PC-9 (cell line): ENCODE measurements at regions not wholly inside any gene's neighbourhood (a gene's known extent, or its start where the extent isn't known, plus 50 kb on each side); places are given as distances from the start of the nearest gene placed in this dataset.

Experiments
- BruUV-seq: library from RNA; stranded (reverse); fragments of 400-500 nt; replicated peaks from 2 replicates; lab custom pipeline; 2021; lab: Mats Ljungman, UMichigan
- CTCF ChIA-PET: fragments of 300-600 bp; sonication (Branson Sonifier 250); formaldehyde crosslinking; loops from one replicate; lab custom pipeline; 2022; ENCODE audit warnings: antibody characterized with exemption; lab: Charles Lee
- POLR2A ChIA-PET: fragments of 300-600 bp; sonication (Branson Sonifier 250); formaldehyde crosslinking; loops from one replicate; lab custom pipeline; 2022; ENCODE audit warnings: antibody characterized with exemption; ENCODE audit not compliant: unreplicated experiment; lab: Charles Lee
- DNase-seq, 2 experiments: peaks; one replicate each; pipeline versions ENCODE4 v3.0.0 to v3.0.0-alpha.2; 2015 to 2022; ENCODE audit warnings: mixed read lengths in 1 of 2
- H2AFZ ChIP-seq: fragments of 200-600 bp; sonication (generic); 2 replicates; pipeline ENCODE4 v1.8.1; 2017; ENCODE audit warnings: antibody characterized with exemption
- H3F3A ChIP-seq: fragments of 200-600 bp; sonication (generic); 2 replicates; pipeline ENCODE4 v1.8.1; 2017; ENCODE audit warnings: antibody characterized with exemption, mild to moderate bottlenecking, low read depth; ENCODE audit not compliant: insufficient read depth
- H3K27ac ChIP-seq: fragments of 200-600 bp; sonication (generic); 2 replicates; pipeline ENCODE4 v1.6.1; 2016; ENCODE audit warnings: mixed run types
- H3K27me3 ChIP-seq: fragments of 200-600 bp; sonication (generic); 2 replicates; pipeline ENCODE4 v1.6.1; 2016; ENCODE audit warnings: low read depth, mixed run types; ENCODE audit not compliant: insufficient read depth
- H3K36me3 ChIP-seq: fragments of 200-600 bp; sonication (generic); 2 replicates; pipeline ENCODE4 v1.6.1; 2016; ENCODE audit warnings: low read depth, mixed run types
- H3K4me1 ChIP-seq: fragments of 200-600 bp; sonication (generic); replicated peaks from 2 replicates; pipeline ENCODE4 v1.6.1; 2016; ENCODE audit warnings: mixed run types; ENCODE audit not compliant: insufficient read depth
- H3K4me2 ChIP-seq: fragments of 200-600 bp; sonication (generic); 2 replicates; pipeline ENCODE4 v1.6.1; 2017; ENCODE audit warnings: mixed run types
- H3K4me3 ChIP-seq: fragments of 200-600 bp; sonication (generic); 2 replicates; pipeline ENCODE4 v1.6.1; 2016; ENCODE audit warnings: mixed run types
- H3K79me2 ChIP-seq: fragments of 200-600 bp; sonication (generic); 2 replicates; pipeline ENCODE4 v1.6.1; 2017; ENCODE audit warnings: low read depth, mixed run types
- H3K9me2 ChIP-seq: fragments of 200-600 bp; sonication (generic); 2 replicates; pipeline ENCODE4 v1.8.1; 2017; ENCODE audit warnings: mild to moderate bottlenecking; ENCODE audit not compliant: insufficient read depth
- H3K9me3 ChIP-seq: fragments of 200-600 bp; sonication (generic); 2 replicates; pipeline ENCODE4 v1.8.1; 2016; ENCODE audit warnings: low read depth; ENCODE audit not compliant: insufficient read depth
- H4K20me1 ChIP-seq: fragments of 200-600 bp; sonication (generic); 2 replicates; pipeline ENCODE4 v1.8.1; 2017; ENCODE audit not compliant: insufficient read depth
- EZH2 ChIP-seq: fragments of 200-600 bp; sonication (generic); IDR thresholded peaks from 2 replicates; pipeline ENCODE4 v1.8.0; 2017; ENCODE audit warnings: antibody characterized with exemption, low read depth
- intact Hi-C: fragments of 100-400 bp; cut with micrococcal nuclease; formaldehyde crosslinking; loops from one replicate; pipeline ENCODE4 v1.10.0; 2022; ENCODE audit not compliant: unreplicated experiment
- TF ChIP-seq, protein P1 (sequence below): fragments of 200-600 bp; sonication (generic); conservative IDR thresholded peaks from 2 replicates; pipeline ENCODE4 v1.6.1; 2017; ENCODE audit warnings: mixed run types, antibody characterized with exemption, mild to moderate bottlenecking, moderate library complexity

- CTCF ChIA-PET: no interaction called here
- TF ChIP-seq, protein P1, sequence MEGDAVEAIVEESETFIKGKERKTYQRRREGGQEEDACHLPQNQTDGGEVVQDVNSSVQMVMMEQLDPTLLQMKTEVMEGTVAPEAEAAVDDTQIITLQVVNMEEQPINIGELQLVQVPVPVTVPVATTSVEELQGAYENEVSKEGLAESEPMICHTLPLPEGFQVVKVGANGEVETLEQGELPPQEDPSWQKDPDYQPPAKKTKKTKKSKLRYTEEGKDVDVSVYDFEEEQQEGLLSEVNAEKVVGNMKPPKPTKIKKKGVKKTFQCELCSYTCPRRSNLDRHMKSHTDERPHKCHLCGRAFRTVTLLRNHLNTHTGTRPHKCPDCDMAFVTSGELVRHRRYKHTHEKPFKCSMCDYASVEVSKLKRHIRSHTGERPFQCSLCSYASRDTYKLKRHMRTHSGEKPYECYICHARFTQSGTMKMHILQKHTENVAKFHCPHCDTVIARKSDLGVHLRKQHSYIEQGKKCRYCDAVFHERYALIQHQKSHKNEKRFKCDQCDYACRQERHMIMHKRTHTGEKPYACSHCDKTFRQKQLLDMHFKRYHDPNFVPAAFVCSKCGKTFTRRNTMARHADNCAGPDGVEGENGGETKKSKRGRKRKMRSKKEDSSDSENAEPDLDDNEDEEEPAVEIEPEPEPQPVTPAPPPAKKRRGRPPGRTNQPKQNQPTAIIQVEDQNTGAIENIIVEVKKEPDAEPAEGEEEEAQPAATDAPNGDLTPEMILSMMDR: no peak
- no peak for TF ChIP-seq EZH2
- no peaks in the 10 kb centered on the region for H4K20me1 ChIP-seq
- no peaks in the 10 kb centered on the region for H3K79me2 ChIP-seq
- no peaks in the 10 kb centered on the region for H3K36me3 ChIP-seq
- DNase-seq: no peak
- no peak overlapping the region for H2AFZ ChIP-seq
- intact Hi-C loops: loop anchor here (5.0 kb wide), 1 partner anchor 290 kb away; no protein-coding TSS in a partner anchor
- no TSS peak for BruUV-seq
- H3K4me1 ChIP-seq: no peaks in the 10 kb centered on the region
- H3F3A ChIP-seq: no peaks in the 10 kb centered on the region
- no peaks in the 10 kb centered on the region for H3K9me3 ChIP-seq
- H3K4me2 ChIP-seq: no peak overlapping the region
- H3K9me2 ChIP-seq: no peaks in the 10 kb centered on the region
- no peak overlapping the region for H3K4me3 ChIP-seq
- H3K27me3 ChIP-seq: no peaks in the 10 kb centered on the region
- POLR2A ChIA-PET: no interaction called here
- H3K27ac ChIP-seq: no peak overlapping the region
Observed at GRCh38 chr7:92987095-92987494, 130.7 kb downstream of the SAMD9 start.

GRCh38 chr7:92982928-92983327 is 134.9 kb downstream of the SAMD9 start:
- no peak for DNase-seq
- H3K27me3 ChIP-seq: no peaks in the 10 kb centered on the region
- no peak overlapping the region for H3K4me3 ChIP-seq
- TF ChIP-seq, protein P1: no peak
- no peak for TF ChIP-seq EZH2
- no peaks in the 10 kb centered on the region for H3K4me1 ChIP-seq
- intact Hi-C loops: no loop called here
- peaks cover 8% of the 10 kb centered on the region for H3K9me3 ChIP-seq
- no TSS peak for BruUV-seq
- no peak overlapping the region for H3K27ac ChIP-seq
- no peaks in the 10 kb centered on the region for H3F3A ChIP-seq
- no peaks in the 10 kb centered on the region for H3K79me2 ChIP-seq
- no peak overlapping the region for H3K4me2 ChIP-seq
- no peak overlapping the region for H2AFZ ChIP-seq
- H3K36me3 ChIP-seq: no peaks in the 10 kb centered on the region
- ChIA-PET CTCF (no interaction called here), POLR2A (no interaction called here)
- H4K20me1 ChIP-seq: no peaks in the 10 kb centered on the region
- H3K9me2 ChIP-seq: no peaks in the 10 kb centered on the region; the same call in 1 of the 2 replicates

- no peaks in the 10 kb centered on the region for H3F3A ChIP-seq
- no peaks in the 10 kb centered on the region; the same call in 1 of the 2 replicates for H3K9me2 ChIP-seq
- intact Hi-C loops: no loop called here
- no peaks in the 10 kb centered on the region for H4K20me1 ChIP-seq
- no peak for DNase-seq
- no TSS peak for BruUV-seq
- no peaks in the 10 kb centered on the region for H3K79me2 ChIP-seq
- no peak overlapping the region for H2AFZ ChIP-seq
- peaks cover 12% of the 10 kb centered on the region for H3K9me3 ChIP-seq
- no peaks in the 10 kb centered on the region for H3K36me3 ChIP-seq
- ChIA-PET POLR2A (no interaction called here), CTCF (no interaction called here)
- no peak overlapping the region for H3K27ac ChIP-seq
- H3K27me3 ChIP-seq: no peaks in the 10 kb centered on the region
- H3K4me3 ChIP-seq: no peak overlapping the region
- no peaks in the 10 kb centered on the region for H3K4me1 ChIP-seq
- no peak for TF ChIP-seq EZH2
- TF ChIP-seq, protein P1: no peak
- H3K4me2 ChIP-seq: no peak overlapping the region
Observed at GRCh38 chr7:92976931-92977330, 140.6 kb upstream of the CDK6 start.
